WI38 (cell line): ENCODE measurements at regions not wholly inside any gene's neighbourhood (a gene's known extent, or its start where the extent isn't known, plus 50 kb on each side); places are given as distances from the start of the nearest gene placed in this dataset.
"Not testable (repeated sequence)": the region's sequence is repeated elsewhere in the genome, so short reads cannot be mapped to it uniquely, and the experiment has no call there.

Experiments used
- H3K4me3 ChIP-seq: 2 replicates; pipeline ENCODE4 v1.5.1; 2011; ENCODE audit warnings: low read depth, mild to moderate bottlenecking, control low read depth, low read length
- TF ChIP-seq, protein P1 (sequence below): IDR thresholded peaks from 2 replicates; pipeline ENCODE4 v1.5.1; 2012; ENCODE audit warnings: low read depth, mild to moderate bottlenecking, control low read depth, low read length

DNA sequence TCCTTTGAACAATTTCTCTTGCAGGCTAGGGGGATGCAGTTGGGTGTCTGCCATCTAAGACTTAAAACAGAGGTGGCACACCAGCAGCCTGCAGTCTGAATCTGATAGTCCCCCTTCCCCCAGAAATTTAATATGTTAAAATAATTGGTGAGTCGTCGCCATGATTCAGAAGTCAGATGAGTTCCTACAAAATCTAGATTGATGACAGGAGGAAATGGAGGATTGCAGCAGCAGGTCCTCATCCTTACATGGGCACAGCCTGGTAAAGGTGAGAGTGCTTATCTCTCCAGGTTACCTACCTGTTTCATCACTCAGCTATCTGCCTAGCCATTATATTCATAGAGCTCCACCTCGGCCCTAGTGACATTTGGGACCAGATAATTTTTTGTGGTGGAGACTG lies 112.3 kb downstream of the PCSK1 start:
- TF ChIP-seq, protein P1, sequence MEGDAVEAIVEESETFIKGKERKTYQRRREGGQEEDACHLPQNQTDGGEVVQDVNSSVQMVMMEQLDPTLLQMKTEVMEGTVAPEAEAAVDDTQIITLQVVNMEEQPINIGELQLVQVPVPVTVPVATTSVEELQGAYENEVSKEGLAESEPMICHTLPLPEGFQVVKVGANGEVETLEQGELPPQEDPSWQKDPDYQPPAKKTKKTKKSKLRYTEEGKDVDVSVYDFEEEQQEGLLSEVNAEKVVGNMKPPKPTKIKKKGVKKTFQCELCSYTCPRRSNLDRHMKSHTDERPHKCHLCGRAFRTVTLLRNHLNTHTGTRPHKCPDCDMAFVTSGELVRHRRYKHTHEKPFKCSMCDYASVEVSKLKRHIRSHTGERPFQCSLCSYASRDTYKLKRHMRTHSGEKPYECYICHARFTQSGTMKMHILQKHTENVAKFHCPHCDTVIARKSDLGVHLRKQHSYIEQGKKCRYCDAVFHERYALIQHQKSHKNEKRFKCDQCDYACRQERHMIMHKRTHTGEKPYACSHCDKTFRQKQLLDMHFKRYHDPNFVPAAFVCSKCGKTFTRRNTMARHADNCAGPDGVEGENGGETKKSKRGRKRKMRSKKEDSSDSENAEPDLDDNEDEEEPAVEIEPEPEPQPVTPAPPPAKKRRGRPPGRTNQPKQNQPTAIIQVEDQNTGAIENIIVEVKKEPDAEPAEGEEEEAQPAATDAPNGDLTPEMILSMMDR, result no peak
- H3K4me3 ChIP-seq, result no peak overlapping the region

DNA sequence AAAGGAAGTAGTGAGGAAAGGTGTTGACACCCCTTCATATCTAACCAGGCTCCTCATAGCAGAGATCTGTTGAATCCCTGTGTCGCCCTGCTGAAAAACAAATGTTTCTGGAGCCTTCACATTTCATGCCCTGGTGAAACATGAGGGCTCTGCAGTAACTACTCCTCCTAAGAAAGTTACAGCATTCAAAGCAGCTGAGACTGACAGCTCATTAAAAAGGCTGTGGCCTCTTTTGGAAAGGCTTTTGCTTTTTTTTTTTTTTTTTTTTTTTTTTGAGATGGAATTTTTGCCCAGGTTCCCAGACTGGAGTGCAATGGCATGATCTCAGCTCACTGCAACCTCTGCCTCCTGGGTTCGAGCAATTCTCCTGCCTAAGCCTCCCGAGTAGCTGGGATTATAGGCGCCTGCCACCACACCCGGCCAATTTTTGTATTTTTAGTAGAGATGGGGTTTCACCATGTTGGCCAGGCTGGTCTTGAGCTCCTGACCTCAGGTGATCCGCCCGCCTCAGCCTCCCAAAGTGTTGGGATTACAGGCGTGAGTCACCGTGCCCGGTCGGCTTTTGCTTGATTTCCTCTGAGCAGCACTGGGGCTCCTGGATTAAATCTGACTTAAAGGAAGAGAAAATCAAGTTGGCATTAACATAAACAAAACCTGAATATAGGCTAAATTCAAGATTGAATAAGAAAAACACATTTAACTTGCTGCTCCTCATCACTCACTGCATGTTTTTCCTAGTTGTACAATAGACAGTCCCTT lies 112.9 kb downstream of the PCSK1 start:
- H3K4me3 ChIP-seq, result not testable (repeated sequence)

DNA sequence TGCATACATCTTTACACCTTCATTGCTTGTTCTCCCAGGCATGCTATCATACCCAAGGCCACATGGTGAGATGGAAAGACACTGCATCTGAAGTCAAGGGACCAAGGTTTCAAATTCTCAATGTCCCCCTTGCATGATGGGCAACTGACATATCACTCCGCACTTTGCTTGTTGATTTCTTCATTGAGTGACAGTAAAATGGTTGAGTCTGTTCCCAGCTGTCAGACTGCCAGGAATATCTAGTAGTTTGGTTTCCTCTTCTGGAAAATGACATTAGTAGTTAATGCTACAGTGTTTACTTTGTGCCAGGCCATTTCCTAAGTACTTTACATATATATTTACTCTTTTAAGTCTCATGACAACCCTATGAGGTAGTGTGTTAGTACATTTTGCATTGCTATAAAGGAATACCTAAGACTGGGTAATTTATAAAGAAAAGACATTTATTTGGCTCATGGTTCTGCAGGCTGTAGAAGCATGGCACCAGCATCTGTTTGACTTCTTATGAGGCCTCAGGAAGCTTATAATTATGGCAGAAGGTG lies 114.4 kb downstream of the PCSK1 start:
- no peak overlapping the region for H3K4me3 ChIP-seq
- TF ChIP-seq, protein P1, result no peak

DNA sequence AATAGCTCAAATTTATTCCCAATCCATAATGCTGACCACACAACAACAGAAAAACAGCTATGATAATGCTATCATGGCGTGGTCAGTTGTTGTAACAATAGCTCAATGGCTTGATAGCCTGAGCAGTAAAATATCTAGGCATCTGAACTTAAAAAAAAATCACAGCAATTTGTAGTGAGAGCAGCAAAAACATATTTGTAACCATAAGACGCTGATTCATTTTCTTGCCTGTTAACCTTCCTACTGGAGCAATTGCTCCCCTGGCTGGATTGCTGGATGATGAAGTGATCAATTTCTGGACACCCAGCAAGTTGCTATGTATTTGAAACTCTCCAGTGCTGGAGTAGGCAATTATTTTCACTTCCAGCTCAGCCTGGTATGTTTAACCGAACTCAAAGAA lies 115.1 kb downstream of the PCSK1 start:
- TF ChIP-seq, protein P1, result no peak
- H3K4me3 ChIP-seq, result no peak overlapping the region

DNA sequence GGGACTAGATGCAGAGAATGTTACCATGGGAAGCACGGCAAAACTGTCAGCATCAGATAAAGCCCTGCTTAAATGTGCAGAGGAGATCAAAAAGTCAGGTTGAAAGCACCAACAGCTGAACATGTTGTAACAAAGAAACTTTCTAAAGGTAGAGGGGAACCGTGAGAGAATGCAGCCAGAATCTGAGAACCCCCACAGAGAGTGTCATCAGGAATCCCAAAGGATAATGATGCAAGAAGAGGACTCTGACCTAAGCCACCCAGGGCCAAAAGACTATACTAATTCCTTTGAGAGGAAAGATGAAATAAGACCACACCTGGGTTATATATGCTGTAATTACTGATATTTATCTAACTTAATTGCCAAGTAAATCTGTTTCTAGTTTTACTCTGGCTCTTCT lies 116.6 kb downstream of the PCSK1 start:
- no peak overlapping the region for H3K4me3 ChIP-seq
- TF ChIP-seq, protein P1, result no peak

DNA sequence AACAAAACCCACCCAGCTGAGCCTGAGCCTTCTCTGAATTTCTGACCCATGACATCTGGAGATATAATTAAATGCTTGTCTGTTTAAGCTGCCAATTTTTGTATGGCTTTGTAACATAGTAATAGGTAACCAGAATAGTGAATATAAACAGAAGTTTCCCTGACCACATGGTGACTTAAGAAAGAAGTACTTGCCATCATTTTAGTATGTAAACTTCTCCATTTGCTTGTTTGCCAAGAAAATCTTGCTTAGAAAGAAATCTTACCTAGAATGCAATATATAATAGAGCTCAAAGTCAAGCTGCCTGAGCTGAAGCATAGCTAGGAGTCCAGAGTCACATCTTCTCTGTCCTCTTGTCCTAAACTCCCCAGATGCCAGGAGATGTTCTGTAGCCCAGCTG lies 117.0 kb downstream of the PCSK1 start:
- H3K4me3 ChIP-seq, result no peak overlapping the region
- TF ChIP-seq, protein P1, result no peak

DNA sequence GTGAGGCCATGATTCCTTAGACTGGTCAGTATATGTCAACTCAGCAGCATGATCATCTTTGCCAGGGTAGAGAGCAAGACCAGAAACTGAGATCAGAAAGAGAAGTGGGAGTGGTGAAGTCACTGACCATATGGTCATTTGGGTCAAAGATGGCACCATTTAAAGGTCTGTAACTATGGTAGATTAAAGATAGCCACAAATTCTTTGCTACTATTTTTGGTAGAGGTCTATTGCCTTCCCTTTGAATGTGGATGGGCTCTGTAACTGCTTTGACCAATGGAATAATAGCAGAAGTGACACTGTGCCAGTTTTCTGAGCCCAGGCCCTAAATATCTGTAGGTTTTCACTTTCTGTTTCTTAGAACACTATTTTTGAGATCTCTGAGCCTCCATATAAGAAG lies 117.6 kb downstream of the PCSK1 start:
- no peak overlapping the region for H3K4me3 ChIP-seq
- TF ChIP-seq, protein P1, result no peak

DNA sequence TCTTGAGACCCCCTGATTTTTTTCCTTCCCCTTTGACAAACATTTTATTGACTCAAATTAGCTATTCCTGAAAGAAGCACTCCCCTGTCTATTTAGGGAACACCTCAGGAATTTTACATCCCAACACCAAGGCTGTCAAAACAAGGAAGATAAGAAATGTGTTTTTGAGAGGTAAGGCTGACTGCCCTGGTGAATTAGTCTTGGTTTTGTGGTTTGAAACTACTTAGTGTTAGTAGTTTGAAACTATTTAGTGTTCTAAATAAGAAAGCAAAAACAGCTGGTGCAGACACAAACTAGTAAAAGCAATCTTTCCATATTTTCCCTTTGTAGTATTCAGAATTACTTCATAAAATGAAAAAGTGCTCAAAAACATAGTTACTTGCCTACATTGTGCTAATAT lies 120.7 kb downstream of the PCSK1 start:
- TF ChIP-seq, protein P1, result no peak
- no peak overlapping the region for H3K4me3 ChIP-seq

DNA sequence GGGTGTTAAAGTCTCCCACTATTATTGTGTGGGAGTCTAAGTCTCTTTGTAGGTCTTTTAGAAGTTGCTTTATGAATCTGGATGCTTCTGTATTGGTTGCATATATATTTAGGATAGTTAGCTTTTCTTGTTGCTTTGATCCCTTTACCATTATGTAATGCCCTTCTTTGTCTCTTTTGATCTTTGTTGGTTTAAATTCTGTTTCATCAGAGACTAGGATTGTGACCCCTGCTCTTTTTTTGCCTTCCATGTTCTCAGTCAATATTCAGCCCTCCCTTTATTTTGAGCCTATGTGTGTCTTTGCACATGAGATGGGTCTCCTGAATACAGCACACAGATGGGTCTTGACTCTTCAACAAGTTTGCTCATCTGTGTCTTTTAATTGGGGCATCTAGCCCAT lies 126.0 kb downstream of the PCSK1 start:
- not testable (repeated sequence) for H3K4me3 ChIP-seq
